HG03135 (cell line): ENCODE measurements at regions not wholly inside any gene's neighbourhood (a gene's known extent, or its start where the extent isn't known, plus 50 kb on each side); places are given as distances from the start of the nearest gene placed in this dataset.

Source experiments
- ATAC-seq: cut with Tn5 transposase; IDR thresholded peaks from one replicate; pipeline ENCODE4 v1.9.1; 2021; ENCODE audit warnings: mild to moderate bottlenecking, moderate library complexity; ENCODE audit not compliant: unreplicated experiment

DNA sequence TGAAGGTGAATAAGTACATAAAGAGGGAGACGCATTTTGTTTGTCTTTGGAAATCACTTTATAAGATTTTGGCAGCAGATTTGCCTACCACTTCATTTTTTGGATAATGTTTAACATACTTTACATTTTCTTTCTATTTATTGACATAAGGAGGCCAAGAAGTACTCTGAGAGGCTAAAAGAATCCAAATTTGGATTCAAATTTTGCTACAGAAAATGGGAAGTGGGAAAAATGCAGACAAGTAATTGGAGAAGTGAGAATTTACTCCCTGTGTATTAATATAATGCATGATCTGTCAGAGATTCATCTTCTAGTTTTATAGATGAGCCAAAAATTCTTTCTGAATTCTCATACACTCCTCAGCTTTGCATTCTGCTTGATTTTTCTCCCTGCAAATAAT is 411.2 kb upstream of the CTNND2 start:
- ATAC-seq, result no peak

DNA sequence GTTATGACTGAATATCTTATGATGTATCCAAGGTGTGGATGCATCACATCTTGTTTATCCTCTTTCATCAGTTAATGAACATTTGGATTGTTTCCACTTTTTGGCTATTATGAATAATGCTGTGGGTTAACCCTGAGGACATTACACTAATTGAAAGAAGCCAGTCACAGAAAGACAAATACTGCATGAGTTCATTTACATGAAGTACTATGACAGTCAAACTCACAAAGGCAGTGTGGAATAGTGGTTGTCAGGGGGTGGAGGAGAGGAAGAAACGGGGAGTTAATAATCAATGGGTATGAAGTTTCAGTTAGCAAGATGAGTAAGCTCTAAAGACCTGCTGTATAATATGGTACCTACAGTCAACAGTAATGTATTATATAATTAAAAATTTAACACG is 409.4 kb upstream of the CTNND2 start:
- ATAC-seq, result peak; percentile 90

- ATAC-seq, result no peak
These were observed 408.1 kb upstream of the CTNND2 start for GRCh38 chr5:12312343-12312742.

DNA sequence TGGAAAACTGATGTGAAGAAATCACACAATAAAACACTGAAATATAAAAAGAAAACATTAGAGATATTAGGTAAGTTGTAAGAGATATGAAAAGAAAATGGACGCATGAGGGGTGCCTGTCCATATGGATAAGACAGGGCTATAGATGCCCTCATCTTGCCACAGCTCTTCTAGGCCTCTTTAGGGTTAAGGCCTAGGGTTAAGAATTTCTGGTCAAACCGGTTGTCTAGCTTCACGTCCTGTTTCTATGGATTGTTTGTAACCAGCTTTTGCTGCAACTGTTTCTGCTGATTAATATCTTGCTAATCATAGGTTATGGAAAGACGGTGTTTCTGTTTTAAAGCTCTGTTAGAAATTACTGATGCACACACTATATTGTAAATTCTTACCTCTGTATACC is 389.9 kb upstream of the CTNND2 start:
- no peak for ATAC-seq

GRCh38 chr5:12292610-12293204 is 388.5 kb upstream of the CTNND2 start:
- no peak for ATAC-seq

- ATAC-seq, result no peak
These were observed 380.4 kb upstream of the CTNND2 start for GRCh38 chr5:12284604-12285003.

DNA sequence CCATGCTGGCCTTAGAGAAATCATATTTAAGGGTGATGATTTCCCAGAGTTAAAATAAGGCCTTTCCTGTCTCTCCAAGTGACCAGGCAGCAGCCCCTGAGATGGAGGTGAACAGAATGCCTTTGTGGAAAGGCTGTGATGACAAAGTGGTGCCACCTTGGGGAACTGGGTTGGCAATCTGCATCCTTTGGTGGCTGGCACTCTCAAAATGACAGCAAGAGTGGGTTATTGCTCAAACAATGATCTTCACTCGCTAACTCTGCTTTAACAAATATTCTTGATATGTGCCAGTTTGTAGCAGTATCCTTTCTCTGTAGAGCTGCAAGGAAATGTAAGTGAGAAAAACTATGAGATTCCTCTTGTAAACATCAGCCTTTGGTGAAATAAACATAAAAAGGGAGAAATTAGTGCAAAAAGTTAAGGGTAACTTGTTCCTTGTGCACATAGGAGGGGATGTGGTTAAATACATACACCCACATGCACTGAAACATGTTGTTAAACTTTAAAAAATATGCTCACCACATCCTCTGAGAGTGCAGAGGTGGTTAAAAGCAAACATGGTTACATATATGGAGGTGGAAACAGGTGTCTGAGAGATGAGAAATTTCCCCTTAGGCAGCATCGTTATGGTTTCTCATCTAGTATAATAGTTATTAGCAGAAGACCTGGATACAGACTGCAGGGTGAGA is 373.4 kb upstream of the CTNND2 start:
- peak; percentile 98 for ATAC-seq

- no peak for ATAC-seq
These were observed 370.0 kb upstream of the CTNND2 start for GRCh38 chr5:12274236-12274635.

- no peak for ATAC-seq
These were observed 368.1 kb upstream of the CTNND2 start for GRCh38 chr5:12272389-12272788.

- no peak for ATAC-seq
These were observed 366.7 kb upstream of the CTNND2 start for GRCh38 chr5:12270914-12271313.

- no peak for ATAC-seq
These were observed 364.9 kb upstream of the CTNND2 start for GRCh38 chr5:12269164-12269563.

DNA sequence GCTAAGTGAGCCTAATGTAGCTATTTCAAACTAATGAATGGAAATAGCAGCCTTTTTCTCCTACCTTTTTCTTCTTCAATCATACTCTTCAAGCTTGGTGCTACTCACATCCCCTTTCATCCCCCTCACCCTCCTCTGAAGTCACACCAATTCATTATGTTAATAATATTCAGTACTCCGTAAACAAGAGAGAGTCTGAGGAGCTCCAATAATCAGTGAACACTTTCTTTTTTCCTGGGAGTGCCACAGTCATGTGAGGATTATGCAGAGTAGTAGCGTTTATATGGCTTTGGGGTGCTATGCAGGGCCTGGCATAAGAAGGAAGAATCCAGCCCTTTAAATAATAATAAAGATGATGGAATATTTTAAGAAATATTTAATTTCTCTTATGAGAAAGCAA is 354.3 kb upstream of the CTNND2 start:
- ATAC-seq, result no peak

DNA sequence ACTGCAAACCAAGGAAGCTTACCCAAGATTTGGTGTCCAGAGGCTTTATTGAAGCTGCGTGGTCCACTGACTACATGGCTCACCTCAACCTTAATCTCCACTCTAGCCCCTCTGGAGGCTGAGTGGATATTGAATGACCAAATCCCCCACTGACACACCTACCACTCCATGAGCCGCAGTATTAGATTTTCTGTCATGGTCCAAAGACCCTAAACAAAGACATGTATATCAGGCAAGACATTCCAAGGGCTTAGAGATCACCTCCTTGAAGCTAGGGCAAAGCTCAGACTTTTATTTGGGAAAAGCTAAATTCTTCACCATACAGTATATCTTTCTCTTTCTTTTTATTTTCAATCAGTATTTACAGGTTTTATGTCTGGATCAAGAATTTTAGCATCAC is 346.2 kb upstream of the CTNND2 start:
- ATAC-seq, result no peak

DNA sequence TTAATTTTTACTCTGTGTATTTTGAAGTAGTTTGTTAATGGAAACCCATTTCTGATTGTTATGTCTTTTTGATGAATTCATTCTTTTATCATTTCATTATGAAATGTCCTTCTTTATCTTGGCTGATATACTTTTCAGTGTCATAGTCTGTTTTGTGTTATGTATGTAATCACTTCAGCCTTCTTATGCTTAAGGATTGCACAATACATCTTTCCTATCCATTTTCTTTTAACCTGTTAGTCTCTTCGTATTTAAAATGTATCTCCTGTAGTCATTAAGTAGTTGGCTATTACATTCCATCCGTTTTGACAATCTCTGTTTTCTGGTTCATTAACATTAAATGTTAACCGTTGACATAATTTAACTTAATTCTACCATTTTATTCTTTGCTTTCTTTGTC is 344.6 kb upstream of the CTNND2 start:
- ATAC-seq, result no peak

DNA sequence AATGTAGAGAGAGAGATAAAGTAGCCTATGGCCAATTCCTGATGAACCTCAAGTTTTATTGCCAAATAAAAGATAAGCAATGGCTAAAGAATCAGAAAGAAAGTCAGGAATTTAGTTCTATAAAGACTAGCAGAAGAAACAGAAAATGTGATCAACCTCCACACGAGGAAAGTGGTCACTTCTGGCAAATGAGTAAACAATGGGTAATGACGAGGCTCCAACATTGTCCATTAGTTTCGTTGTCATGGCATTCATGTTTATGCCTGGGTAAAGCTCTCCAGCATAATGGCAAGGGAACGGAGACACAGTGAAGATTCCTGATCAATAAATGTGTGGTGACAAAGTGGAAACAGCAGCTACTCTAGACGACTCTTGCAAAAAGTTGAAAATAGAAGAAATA is 341.8 kb upstream of the CTNND2 start:
- ATAC-seq, result no peak

GRCh38 chr5:12245429-12245828 is 341.2 kb upstream of the CTNND2 start:
- no peak for ATAC-seq

DNA sequence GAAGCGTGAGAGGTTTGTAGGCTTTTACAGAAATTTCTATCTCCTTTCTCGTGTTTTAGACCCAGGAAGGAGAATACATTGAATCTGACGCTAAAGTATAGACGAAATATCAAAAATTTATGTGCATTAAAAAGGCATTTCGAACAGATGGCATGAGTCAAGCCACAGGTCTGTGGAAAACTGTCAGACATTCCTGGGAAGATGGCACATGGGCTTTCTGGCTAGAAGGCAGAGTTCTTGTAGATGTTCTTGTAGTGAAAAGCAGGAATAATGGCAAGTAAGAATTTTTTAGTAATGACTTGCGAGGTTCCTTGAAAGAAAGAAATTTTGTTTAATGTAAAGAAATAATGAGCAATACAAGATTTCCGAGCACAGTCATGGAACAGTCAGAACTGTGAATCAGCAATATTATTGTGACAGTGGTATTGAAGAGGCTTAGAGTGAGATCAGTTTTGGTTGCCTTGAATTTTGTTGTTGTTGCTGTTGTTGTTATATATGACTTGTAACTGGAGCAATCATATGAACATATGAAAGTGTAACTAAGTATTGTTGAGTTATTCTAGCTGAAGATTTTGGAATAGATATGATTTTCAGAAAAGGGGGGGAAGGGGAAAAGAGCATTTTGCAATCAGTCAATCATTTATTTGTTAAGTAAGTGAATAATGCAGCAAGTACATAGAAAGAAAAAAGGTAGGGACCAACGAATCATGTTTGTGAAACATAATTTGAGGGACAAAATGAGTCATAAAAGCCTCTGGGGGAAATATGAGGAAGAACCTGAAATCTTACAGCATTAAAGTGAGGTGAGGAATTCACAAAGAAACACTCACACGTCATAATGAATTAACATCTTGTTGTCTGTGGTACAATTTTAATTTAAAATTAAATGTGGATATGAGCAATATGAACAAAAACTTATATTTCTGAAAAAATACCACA is 339.0 kb upstream of the CTNND2 start:
- ATAC-seq, result no peak

- ATAC-seq, result no peak
These were observed 333.8 kb upstream of the CTNND2 start for GRCh38 chr5:12237837-12238575.

- ATAC-seq, result no peak
These were observed 326.4 kb upstream of the CTNND2 start for GRCh38 chr5:12230659-12231058.

DNA sequence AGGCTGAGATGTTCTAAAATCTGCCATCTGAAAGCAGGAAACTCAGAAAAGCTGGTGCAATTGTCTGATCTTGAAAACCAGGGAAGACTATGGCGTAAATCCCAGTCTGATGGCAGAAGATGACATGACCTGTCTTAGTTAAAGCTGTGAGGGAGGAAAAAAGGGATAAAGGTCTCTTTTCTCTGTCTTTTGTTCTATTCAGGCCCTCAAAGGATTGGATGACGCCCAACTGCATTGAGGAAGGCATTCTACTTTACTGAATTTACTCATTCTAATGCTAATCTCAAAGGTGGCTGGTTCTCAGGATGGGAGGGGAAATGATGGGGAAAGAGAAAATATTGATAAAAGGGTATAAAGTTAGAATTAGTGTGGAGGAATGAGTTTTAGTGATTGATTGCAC is 312.8 kb upstream of the CTNND2 start:
- ATAC-seq, result no peak
